Psoas muscle (tissue), 7 donors: ENCODE measurements at regions not wholly inside any gene's neighbourhood (a gene's known extent, or its start where the extent isn't known, plus 50 kb on each side); places are given as distances from the start of the nearest gene placed in this dataset.

Source experiments
- ATAC-seq, 4 donors: fragments of 200-7000 bp; cut with Tn5 transposase; one replicate each; pipeline ENCODE4 v1.9.1; 2020; ENCODE audit warnings: moderate library complexity in 3 of 4, mild to moderate bottlenecking in 2 of 4
- DNase-seq, 2 donors: peaks; one replicate each; pipeline ENCODE4 v3.0.0-alpha.2; 2020
- H3K27ac ChIP-seq: fragments of 200-600 bp; one replicate; pipeline ENCODE4 v1.8.0; 2022
- H3K27me3 ChIP-seq, 3 donors: fragments of 200-600 bp in 1 of 3; one replicate each; pipeline versions ENCODE4 v1.6.1 to v1.8.0; 2013 to 2022; ENCODE audit warnings: low read length in 2 of 3, mild to moderate bottlenecking in 2 of 3, moderate library complexity in 1 of 3; ENCODE audit not compliant: insufficient read depth in 3 of 3
- H3K36me3 ChIP-seq, 2 donors: fragments of 200-600 bp in 1 of 2; one replicate each; pipeline versions ENCODE4 v1.6.1 to v1.8.0; 2013 to 2022; ENCODE audit warnings: low read depth in 1 of 2, mild to moderate bottlenecking in 1 of 2, moderate library complexity in 1 of 2; ENCODE audit not compliant: insufficient read depth in 1 of 2
- H3K4me1 ChIP-seq: fragments of 200-600 bp; one replicate; pipeline ENCODE4 v1.8.0; 2022
- H3K4me3 ChIP-seq: fragments of 200-600 bp; one replicate; pipeline ENCODE4 v1.8.0; 2022; ENCODE audit warnings: mild to moderate bottlenecking
- H3K9me3 ChIP-seq: fragments of 200-600 bp; one replicate; pipeline ENCODE4 v1.8.0; 2022
- WGBS, 3 donors: extraction: QIAGEN DNeasy Blood & Tissue Kit; methylation state at CpG; one replicate each; pipeline versions ENCODE4 v1.1.6 to v1.1.7; 2013; 5-methylcytosine and 5-hydroxymethylcytosine counted together
- intact Hi-C, 2 donors: fragments of 100-400 bp; cut with DNase I; formaldehyde crosslinking; loops; one replicate each; pipeline versions ENCODE4 v1.11.0 to v1.14.2; 2022
- TF ChIP-seq, protein P1 (sequence below): fragments of 200-600 bp; IDR thresholded peaks from one replicate; pipeline ENCODE4 v1.8.0; 2022; ENCODE audit warnings: antibody characterized with exemption
- donor health status: healthy with polysubstance abuse.
- donor health status: DM: no; HTN: no; CAD: no; lungs with moderate emphysema.
- donor health status: Bipolar disorder and iron deficiency.
- donor health status: healthy.
- donor health status: DM: yes; HTN: yes; CAD: no.
- donor health status: DM: no; HTN: no; CAD: no.
- donor health status: DM: yes; HTN: yes; CAD: no.

DNA sequence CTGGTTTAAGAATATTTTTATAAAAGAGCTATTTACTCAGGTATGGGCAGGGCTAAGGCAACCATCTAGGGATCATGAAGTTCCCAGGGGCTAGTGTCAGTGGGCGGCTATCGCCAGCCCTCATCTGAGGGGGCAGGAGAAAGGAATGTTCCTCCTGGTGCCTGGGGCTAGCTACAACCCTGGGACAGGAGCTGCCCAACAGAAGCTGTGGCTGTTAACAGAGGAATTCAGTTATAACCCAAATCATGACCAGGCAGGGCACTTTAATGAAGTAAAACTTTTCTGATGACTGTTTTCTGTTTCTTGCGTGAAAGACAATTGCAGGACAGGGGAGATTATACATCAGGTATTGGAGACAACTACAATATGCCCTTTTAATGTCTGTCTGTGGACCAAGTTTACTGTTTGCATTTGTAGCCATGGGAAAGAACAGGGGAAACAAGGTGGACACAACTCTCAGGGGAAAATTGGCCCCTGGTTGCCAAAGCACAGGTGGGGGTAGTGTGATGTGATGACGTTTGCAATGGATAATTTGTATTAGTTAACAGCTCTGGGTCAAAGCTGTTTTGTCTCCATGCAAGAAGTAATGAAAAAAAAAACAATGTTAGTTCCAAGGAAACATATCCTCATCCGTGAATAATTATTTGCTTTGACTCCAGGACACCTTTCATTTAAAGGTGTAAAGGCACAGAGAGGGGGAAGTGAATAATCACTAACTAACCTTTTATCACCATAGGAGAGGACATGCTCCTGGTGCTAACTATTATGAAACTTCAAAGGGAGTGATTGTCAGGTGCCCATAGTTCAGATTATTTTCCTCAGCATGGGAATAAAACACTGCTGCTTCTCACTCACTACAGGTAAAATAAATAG, 105.2 kb downstream of the TSEN15 start:
- 62 to 66% (median 62%) methylated on average over 5 of the region's 5 CpGs for WGBS, 3 donors
- ATAC-seq, result no peak
- Histone ChIP-seq H3K36me3 (no peaks in the 10 kb centered on the region), H3K4me3 (no peak overlapping the region), H3K27ac (no peak overlapping the region), H3K9me3 (peaks cover 4% of the 10 kb centered on the region), H3K27me3 (no peaks in the 10 kb centered on the region), H3K4me1 (peaks cover 7% of the 10 kb centered on the region)
- DNase-seq, result no peak
- TF ChIP-seq, protein P1, sequence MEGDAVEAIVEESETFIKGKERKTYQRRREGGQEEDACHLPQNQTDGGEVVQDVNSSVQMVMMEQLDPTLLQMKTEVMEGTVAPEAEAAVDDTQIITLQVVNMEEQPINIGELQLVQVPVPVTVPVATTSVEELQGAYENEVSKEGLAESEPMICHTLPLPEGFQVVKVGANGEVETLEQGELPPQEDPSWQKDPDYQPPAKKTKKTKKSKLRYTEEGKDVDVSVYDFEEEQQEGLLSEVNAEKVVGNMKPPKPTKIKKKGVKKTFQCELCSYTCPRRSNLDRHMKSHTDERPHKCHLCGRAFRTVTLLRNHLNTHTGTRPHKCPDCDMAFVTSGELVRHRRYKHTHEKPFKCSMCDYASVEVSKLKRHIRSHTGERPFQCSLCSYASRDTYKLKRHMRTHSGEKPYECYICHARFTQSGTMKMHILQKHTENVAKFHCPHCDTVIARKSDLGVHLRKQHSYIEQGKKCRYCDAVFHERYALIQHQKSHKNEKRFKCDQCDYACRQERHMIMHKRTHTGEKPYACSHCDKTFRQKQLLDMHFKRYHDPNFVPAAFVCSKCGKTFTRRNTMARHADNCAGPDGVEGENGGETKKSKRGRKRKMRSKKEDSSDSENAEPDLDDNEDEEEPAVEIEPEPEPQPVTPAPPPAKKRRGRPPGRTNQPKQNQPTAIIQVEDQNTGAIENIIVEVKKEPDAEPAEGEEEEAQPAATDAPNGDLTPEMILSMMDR, result no peak
- intact Hi-C loops, result no loop called here

DNA sequence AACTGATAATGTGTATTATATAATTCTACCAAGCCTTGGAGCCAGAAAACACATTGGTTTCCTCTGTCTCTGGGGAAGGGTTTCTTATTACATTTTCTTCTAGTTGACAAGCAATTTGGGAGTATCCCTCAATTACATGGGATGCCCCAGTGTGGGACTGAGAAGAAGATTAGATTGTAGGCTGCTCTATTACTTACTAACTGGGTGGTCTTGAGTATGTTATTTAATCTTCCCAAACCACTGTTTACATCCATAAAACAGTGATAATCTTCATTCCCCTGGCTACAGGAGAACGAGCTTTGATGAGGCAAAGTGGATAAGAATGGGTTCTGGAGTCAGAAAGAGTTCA, 105.8 kb downstream of the TSEN15 start:
- no peak for ATAC-seq
- intact Hi-C loops, result no loop called here
- H3K4me1 ChIP-seq, result peaks cover 4% of the 10 kb centered on the region

DNA sequence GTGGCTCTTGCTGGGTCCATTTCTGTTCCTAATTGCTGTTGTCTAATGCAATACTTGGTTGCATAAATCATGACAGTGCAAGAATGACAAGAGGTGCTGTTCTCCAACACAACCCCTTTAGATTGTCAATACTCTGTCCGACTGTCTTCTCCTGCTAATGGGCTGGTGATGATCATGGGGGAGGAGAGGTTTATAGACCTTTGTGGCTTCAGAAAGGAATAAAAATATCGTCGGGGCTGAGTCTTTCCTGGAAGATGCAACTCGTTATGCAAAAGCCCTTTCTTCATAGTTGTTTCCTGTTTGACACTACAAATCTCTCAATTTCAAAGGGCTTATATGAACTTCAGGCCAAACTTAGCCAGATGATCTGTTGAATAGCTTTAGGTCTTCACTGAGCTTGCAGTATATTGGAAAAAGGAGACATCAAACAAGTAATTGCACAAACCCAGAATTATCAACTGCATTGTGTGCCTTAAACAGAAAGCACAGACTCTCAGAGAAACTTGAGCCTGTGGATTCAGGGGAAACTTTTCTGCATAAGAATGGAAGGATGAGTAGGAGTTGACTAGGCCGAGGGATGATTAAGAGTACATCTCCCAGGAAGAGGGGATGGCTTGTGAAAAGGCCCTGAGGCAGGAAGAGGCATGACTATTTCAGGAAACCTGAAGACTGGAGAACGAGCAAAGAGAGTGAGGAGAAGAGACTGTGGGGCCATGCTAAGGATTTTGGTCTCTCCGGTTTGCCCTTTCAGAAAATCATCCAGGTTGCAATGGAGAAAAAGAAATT, 107.6 kb downstream of the TSEN15 start:
- H3K27ac ChIP-seq, result no peak overlapping the region
- ATAC-seq (no peak), DNase-seq (no peak)
- peaks cover 4% of the 10 kb centered on the region for H3K9me3 ChIP-seq
- TF ChIP-seq, protein P1, result no peak
- WGBS, 3 donors, result 72 to 74% (median 73%) methylated on average over 7 of the region's 7 CpGs
- H3K4me1 ChIP-seq, result no peaks in the 10 kb centered on the region
- H3K27me3 ChIP-seq, result no peaks in the 10 kb centered on the region
- H3K4me3 ChIP-seq, result no peak overlapping the region
- intact Hi-C loops, result no loop called here
- H3K36me3 ChIP-seq, result no peaks in the 10 kb centered on the region

More for the DNA sequence above, 105.8 kb downstream of the TSEN15 start:
- no peak for DNase-seq
- H3K4me3 ChIP-seq, result no peak overlapping the region
- no peaks in the 10 kb centered on the region for H3K36me3 ChIP-seq
- H3K9me3 ChIP-seq, result peaks cover 4% of the 10 kb centered on the region
- H3K27ac ChIP-seq, result no peak overlapping the region
- no peaks in the 10 kb centered on the region for H3K27me3 ChIP-seq
- 44 to 63% (median 44%) methylated on average over 1 of the region's 1 CpG for WGBS, 3 donors
- TF ChIP-seq, protein P1, result no peak

DNA sequence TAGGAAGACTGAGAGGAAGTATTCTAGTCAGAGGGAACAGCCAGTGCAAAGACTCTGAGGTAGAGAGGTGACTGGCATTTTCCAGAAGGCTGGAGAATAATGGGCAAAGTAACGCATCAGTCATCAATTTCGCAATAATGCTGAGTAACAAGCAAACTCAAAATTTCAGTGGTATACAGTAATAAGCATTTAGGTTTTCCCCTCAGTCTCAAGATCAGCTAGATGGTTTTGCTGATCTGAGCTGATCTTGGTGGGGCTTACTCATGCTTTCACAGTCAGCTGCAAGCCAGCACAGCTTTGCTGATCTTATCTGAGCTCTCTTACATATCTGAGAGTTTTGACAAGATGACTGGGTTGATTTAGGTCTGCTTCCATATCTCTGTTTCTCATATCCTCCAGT, 108.7 kb downstream of the TSEN15 start:
- H3K36me3 ChIP-seq, result no peaks in the 10 kb centered on the region
- no peak overlapping the region for H3K4me3 ChIP-seq
- intact Hi-C loops, result no loop called here
- ATAC-seq (peak in 1 of 4 donors; percentile 38), DNase-seq (no peak)
- H3K4me1 ChIP-seq, result no peaks in the 10 kb centered on the region
- peaks cover 4% of the 10 kb centered on the region for H3K9me3 ChIP-seq
- H3K27ac ChIP-seq, result no peak overlapping the region
- H3K27me3 ChIP-seq, result no peaks in the 10 kb centered on the region
- WGBS, 3 donors, result 96 to 100% (median 97%) methylated on average over 2 of the region's 2 CpGs
- TF ChIP-seq, protein P1, result no peak
